Testis (tissue), 2 donors: ENCODE measurements at regions not wholly inside any gene's neighbourhood (a gene's known extent, or its start where the extent isn't known, plus 50 kb on each side); places are given as distances from the start of the nearest gene placed in this dataset.

ENCODE experiments used
- CTCF ChIP-seq, 3 experiments: fragments of 450-650 bp in 2 of 3; fragments of 200-600 bp in 1 of 3; sonication (generic) in 1 of 3; IDR thresholded peaks; one replicate each; pipeline ENCODE4 v1.5.1; 2016 to 2019; ENCODE audit warnings: antibody characterized with exemption in 3 of 3, mild to moderate bottlenecking in 2 of 3, moderate library complexity in 1 of 3
- POLR2A ChIP-seq: fragments of 450-650 bp; IDR thresholded peaks from one replicate; pipeline ENCODE4 v1.6.1; 2017; ENCODE audit warnings: antibody characterized with exemption, mild to moderate bottlenecking, moderate library complexity

- TF ChIP-seq POLR2A: no peak
- TF ChIP-seq CTCF (IDR thresholded peaks at IDR 0.05): no peak
Measured at GRCh38 chr7:38007096-38007495, 86.7 kb downstream of the EPDR1 start.
